ENCODE measurements at regions not wholly inside any gene's neighbourhood (a gene's known extent, or its start where the extent isn't known, plus 50 kb on each side); places are given as distances from the start of the nearest gene placed in this dataset.

- no peaks in the 10 kb centered on the region for H3K36me3 ChIP-seq
- DNase-seq, result no peak
- TF ChIP-seq EP300 (IDR thresholded peaks at IDR 0.05) (no peak), POLR2A (IDR thresholded peaks at IDR 0.05) (no peak), CTCF (IDR thresholded peaks at IDR 0.05) (no peak), POLR2AphosphoS5 (IDR thresholded peaks at IDR 0.05) (no peak)
- H3K27ac ChIP-seq, result no peak overlapping the region
- 21 to 63% methylated on average over 8 of the region's 8 CpGs for WGBS, 2 donors
- no peak overlapping the region for H3K4me3 ChIP-seq
- H3K9me3 ChIP-seq, result no peaks in the 10 kb centered on the region
- H3K27me3 ChIP-seq, result peaks cover 0 to 12% (median 0%) of the 10 kb centered on the region in 3 donors
- intact Hi-C loops (cut with DNase I), result loop anchor here (10.0 kb wide), 1 partner anchor 119 kb away; no protein-coding TSS in a partner anchor
- H3K4me1 ChIP-seq, result peaks cover 0 to 40% (median 24%) of the 10 kb centered on the region in 4 donors
Measured at GRCh38 chr18:42533616-42534015, 578.6 kb downstream of the PIK3C3 start.

- no peak for DNase-seq
- Histone ChIP-seq H3K4me1 (peaks cover 0 to 40% (median 24%) of the 10 kb centered on the region in 4 donors), H3K27ac (no peak overlapping the region), H3K36me3 (no peaks in the 10 kb centered on the region), H3K27me3 (peaks cover 0 to 13% (median 0%) of the 10 kb centered on the region in 3 donors), H3K4me3 (no peak overlapping the region), H3K9me3 (no peaks in the 10 kb centered on the region)
- 72 to 73% methylated on average over 1 of the region's 1 CpG for WGBS, 2 donors
- intact Hi-C loops (cut with DNase I), result loop anchor here (10.0 kb wide), 1 partner anchor 120 kb away; no protein-coding TSS in a partner anchor
- no peak for TF ChIP-seq CTCF (IDR thresholded peaks at IDR 0.05)
- no peak for TF ChIP-seq EP300 (IDR thresholded peaks at IDR 0.05)
- TF ChIP-seq POLR2AphosphoS5 (IDR thresholded peaks at IDR 0.05), result no peak
- no peak for TF ChIP-seq POLR2A (IDR thresholded peaks at IDR 0.05)
Measured at GRCh38 chr18:42534313-42534712, 579.3 kb downstream of the PIK3C3 start.

GRCh38 chr18:42536442-42536841, 579.0 kb downstream of the RIT2 start:
- TF ChIP-seq CTCF (IDR thresholded peaks at IDR 0.05), result no peak
- TF ChIP-seq POLR2A (IDR thresholded peaks at IDR 0.05), result no peak
- no peak for TF ChIP-seq POLR2AphosphoS5 (IDR thresholded peaks at IDR 0.05)
- Histone ChIP-seq H3K4me3 (no peak overlapping the region), H3K27ac (no peak overlapping the region), H3K4me1 (peaks cover 0 to 28% (median 20%) of the 10 kb centered on the region in 4 donors), H3K9me3 (no peaks in the 10 kb centered on the region), H3K27me3 (peaks cover 0 to 13% (median 0%) of the 10 kb centered on the region in 3 donors), H3K36me3 (no peaks in the 10 kb centered on the region)
- intact Hi-C loops (cut with DNase I), result loop anchor here (10.0 kb wide), 1 partner anchor 122 kb away; no protein-coding TSS in a partner anchor
- no peak for DNase-seq
- 51 to 74% methylated on average over 1 of the region's 1 CpG for WGBS, 2 donors

- H3K9me3 ChIP-seq, result no peaks in the 10 kb centered on the region
- H3K36me3 ChIP-seq, result no peaks in the 10 kb centered on the region
- no peak overlapping the region for H3K27ac ChIP-seq
- peaks cover 0 to 13% (median 0%) of the 10 kb centered on the region in 3 donors for H3K27me3 ChIP-seq
- H3K4me1 ChIP-seq, result peaks cover 0 to 20% (median 13%) of the 10 kb centered on the region in 4 donors
- DNase-seq, result no peak
- no peak overlapping the region for H3K4me3 ChIP-seq
- WGBS, 2 donors, result 80 to 87% methylated on average over 2 of the region's 2 CpGs
- TF ChIP-seq POLR2AphosphoS5 (IDR thresholded peaks at IDR 0.05) (no peak), EP300 (IDR thresholded peaks at IDR 0.05) (no peak), CTCF (IDR thresholded peaks at IDR 0.05) (no peak), POLR2A (IDR thresholded peaks at IDR 0.05) (no peak)
- intact Hi-C loops (cut with DNase I), result loop anchor here (10.0 kb wide), 1 partner anchor 122 kb away; no protein-coding TSS in a partner anchor
Measured at GRCh38 chr18:42537291-42537690, 578.2 kb downstream of the RIT2 start.

GRCh38 chr18:42544901-42545300, 570.6 kb downstream of the RIT2 start:
- Histone ChIP-seq H3K4me3 (no peak overlapping the region), H3K36me3 (no peaks in the 10 kb centered on the region), H3K27ac (no peak overlapping the region), H3K27me3 (no peaks in the 10 kb centered on the region), H3K4me1 (no peaks in the 10 kb centered on the region), H3K9me3 (no peaks in the 10 kb centered on the region)
- intact Hi-C loops (cut with DNase I), result no loop called here
- no peak for TF ChIP-seq POLR2A (IDR thresholded peaks at IDR 0.05)
- TF ChIP-seq POLR2AphosphoS5 (IDR thresholded peaks at IDR 0.05), result no peak
- TF ChIP-seq CTCF (IDR thresholded peaks at IDR 0.05), result no peak
- no peak for TF ChIP-seq EP300 (IDR thresholded peaks at IDR 0.05)
- DNase-seq, result no peak
- WGBS, 2 donors, result 89 to 92% methylated on average over 1 of the region's 1 CpG
